Stimulated activated CD8-positive, alpha-beta memory T cell treated with anti-CD3 and anti-CD28 coated beads, Interleukin-15, amount 100 ng/mL, for 1 hour (primary cell): ENCODE measurements at regions not wholly inside any gene's neighbourhood (a gene's known extent, or its start where the extent isn't known, plus 50 kb on each side); places are given as distances from the start of the nearest gene placed in this dataset.

Experiments used
- DNase-seq: peaks from one replicate; pipeline ENCODE4 v3.0.0-alpha.2; 2020; ENCODE audit warnings: low read depth

DNA sequence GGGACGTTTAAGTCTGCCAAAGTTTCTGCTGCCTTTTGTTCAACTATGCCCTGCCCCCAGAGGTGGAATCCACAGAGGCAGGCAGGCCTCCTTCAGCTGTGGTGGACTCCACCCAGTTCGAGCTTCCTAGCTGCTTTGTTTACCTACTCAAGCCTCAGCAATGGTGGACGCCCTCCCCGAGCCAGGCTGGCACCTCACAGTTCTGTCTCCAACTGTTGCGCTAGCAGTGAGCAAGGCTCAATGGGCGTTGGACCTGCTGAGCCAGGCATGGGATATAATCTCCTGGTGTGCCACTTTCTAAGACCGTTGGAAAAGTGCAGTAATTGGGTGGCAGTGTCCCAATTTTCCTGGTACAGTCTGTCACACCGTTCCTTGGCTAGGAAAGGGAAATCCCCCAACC is 444.7 kb downstream of the FLRT2 start:
- no peak for DNase-seq

DNA sequence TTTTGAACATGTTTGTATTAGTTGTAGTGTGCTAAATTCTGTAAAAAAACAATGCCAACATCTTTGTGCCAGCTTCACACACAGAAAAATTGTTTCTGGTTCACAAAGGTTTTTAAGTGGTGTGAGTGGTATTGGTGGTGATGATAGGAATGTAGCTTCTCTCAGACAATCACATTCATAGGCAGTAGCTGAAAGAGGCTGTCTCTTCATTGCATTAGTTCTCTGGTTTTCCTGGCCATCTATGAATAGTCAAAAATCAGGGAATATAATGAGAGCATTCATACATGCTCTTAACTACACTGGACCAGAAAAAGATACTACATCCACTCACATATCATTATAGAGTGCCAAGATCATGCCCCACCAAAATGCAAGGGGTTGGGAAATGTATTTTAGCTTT is 433.5 kb downstream of the FLRT2 start:
- no peak for DNase-seq

DNA sequence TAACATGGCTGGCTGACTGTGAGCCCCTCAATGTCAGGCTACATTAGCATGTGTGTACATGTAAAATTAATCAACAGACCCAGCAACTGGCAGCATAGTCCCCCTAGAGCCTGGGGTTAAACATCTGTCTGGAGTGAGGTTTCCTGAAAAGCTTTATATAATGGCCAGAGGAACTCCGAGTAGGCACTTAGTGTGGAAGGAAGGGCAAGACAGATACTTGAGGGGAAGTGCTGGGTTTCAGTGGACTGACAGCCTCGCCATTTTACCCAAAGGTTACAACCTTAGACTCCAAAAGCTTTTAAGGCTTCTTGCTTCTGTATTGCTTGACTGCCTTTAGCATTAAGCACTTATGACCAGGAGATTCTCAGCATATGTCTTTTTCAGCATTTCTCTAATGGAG is 430.8 kb downstream of the FLRT2 start:
- DNase-seq, result no peak

DNA sequence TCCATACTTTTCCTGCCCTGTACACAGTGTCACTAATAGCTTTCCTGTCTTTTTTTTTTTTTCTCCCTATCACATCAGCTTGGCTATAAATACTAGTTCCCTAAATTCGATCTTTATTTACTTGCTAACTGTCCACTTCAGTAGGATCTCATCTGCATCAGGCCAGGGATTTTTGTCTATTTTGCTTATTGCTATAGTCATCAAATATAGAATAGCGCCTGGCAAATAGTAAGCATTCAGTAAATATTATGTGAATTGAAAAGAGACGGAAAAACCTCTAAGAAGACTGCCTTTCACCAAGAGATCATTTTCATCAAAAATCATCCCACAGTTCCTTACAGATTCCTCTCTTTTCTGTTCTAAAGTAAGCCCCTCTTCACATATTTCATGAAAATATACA is 429.1 kb downstream of the FLRT2 start:
- DNase-seq, result no peak

DNA sequence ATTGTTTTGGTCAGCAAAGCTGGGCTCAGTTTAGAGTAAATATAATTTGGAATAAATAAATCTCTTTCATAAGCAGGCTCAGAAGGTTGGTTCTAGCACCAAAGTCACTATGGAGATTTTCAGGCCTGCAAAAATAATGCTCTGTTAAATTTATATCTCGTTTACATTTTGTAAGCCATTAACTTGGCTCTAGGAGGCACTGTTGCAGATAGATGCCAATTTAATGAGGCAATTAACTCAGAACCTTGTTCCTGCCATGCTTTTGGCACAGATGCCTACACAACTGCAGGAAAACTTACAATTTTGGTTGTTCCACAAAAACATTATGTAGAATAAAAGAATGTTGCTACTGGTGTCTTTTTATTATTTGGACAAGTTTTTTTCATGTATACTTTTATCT is 428.1 kb downstream of the FLRT2 start:
- DNase-seq, result no peak

DNA sequence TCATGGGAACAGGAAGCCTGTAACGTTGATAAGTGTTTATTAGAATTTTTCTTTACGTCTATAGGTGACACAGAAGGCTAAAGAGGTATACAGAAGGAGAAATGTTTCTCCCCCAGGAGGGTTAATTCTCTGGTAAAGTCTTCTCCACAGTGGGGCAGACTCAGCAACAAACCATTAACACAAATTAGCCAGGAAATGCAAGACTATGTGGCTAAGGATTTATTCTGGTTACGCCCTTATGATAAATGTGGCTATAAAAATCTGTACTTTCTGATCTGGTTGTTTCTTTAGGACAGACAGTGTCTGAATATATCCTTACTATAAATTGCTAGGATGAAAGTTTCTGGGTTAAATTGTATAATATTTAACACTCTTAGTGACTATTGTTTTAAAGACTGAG is 423.3 kb downstream of the FLRT2 start:
- no peak for DNase-seq

DNA sequence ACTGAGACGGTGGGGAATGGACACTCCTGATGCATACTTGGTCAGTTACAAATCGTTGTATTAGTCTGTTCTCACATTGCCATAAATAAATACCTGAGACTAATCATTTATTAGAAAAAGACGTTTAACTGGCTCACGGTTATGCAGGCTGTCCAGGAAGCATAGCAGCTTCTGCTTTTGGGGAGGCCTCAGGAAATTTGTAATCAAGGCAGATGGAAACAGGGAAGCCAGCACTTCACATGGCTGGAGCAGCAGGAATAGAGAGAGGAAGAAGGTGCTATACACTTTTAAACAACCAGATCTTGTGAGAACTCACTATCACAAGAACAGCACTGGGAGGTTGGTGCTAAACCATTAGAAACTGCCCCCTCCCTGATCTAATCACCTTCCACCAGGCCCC is 418.2 kb downstream of the FLRT2 start:
- no peak for DNase-seq

DNA sequence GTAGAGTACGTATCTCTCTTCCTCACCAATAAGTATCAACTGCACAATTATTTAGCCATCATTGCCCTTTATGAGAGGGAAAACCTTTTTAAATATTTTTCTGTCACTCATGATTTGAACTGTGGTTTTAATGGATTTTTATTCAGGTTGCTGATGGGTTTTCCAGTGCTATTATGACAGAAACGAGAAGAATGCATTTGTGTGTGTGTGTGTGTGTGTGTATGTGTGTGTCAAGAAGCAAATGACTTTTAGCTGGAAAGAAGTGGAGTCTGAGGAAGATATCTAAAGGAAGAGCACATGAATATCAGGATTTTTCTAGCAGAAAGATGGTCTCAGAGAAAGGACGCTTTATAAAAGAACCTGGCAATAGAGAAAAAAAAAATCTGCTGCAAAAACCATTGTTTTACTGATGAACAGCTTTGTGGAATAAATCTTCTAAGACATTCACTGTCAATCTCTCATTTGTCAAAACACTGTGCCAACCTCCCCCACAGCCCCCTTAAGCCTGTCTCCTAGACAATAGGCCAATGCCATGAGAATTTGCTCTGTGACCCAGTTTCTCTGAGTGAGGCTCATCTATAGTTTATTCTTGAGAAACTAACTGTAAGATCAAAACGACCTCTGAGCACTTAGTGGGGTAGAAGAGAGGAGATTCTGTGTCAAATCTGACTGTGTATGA is 417.7 kb downstream of the FLRT2 start:
- no peak for DNase-seq

DNA sequence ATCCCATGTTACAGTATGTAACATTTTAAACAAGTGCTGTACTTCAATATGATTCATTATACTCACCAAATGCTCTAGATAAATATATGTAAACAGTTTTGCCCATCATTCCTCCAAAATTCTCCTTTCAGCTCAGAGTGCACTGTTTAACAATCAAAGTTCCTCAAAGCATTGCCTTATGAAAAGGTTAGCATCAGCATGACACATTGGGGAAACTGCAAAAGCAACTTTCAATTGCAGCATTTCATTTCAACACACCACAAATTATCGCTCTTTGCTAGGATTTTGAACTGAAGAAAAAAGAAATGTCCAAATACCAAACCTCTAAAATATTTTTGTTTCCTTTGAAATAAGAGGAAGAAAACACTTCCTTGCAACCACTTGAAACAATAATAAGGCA is 413.2 kb downstream of the FLRT2 start:
- no peak for DNase-seq

DNA sequence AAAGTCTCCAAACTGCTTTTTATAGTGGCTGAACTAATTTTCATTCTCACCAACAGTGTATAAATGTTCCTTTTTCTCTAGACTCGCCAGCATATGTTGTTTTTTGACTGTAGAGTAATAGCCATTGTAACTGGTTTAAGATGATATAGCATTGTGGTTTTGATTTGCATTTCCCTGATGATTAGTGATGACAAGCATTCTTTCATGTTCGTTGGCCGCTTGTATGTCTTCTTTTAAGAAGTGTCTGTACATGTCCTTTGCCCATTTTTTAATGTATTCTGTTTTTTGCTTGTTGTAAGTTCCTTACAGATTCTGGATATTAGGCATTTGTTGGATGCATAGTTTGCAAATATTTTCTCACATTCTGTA is 404.9 kb downstream of the FLRT2 start:
- no peak for DNase-seq

DNA sequence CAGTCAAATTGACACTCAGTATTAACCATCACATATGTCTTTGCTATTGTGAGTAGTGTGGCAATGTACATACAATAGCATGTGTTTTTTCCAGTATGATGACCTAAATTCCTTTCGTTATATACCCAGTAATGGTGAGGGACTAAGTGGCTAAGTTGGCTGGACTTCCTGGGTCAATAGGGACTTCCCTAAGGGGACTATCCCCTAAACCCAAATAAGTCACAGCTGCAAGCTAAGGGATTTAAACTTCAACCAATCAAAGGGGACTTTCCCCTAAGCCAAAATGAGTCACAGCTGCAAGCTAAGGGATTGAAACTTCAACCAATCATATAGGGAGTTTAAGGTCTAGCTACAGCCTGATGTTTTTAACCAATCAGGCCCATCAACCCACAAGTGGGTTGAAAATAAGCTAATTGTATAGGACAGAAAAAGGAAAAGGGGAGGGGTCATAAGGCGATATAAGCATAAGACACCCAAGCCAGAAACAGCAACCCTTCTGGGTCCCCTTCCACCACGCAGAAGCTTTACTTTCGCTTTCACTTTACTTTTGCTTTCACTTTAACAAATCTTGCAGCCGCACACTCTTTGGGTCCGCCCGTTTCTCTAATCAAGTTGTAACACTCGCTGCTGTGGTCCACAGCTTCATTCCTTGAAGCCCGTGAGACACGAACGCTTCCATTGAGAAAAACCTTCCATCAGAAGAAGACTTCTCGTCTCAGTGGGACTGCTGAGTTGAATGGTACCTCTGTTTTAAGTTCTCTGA is 404.4 kb downstream of the FLRT2 start:
- peak; percentile 16 for DNase-seq

DNA sequence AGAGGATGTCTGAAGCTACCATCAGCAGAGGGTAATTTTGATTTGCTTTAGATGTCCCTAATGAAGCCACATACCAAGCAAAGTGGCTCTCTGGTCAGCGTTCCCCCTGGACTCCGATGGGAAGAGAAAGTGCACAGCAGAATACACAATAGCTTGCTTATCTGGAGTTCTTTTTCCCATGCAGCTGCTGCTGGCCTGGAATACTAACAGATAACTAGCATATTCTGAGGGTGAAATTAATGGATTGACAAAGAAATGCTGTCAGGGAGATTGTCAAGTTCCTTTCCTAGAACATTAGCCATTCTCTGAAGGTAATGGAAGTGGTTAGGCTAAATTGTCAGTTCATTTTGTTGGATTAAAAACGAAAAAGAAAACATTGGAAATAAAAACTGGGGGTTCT is 391.3 kb downstream of the FLRT2 start:
- DNase-seq, result no peak

DNA sequence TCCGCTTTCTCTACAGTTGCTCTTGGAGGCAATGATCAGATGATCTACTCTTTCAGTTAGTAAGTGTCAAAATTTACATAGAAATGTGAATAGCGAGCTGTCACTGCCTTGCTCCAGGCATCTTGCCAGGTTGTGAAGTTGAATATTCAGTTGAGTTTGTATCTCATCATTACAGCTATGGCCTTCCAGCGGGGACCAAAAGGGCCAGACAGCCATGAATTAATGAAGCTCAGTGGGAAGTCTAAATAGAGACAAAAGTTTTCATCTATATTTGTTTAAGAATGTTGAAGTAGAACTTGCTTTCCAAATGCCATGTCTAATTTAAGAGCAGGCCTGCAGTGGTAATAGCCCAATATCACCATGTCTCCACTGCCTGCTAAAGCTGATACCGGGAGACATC is 387.8 kb downstream of the FLRT2 start:
- no peak for DNase-seq

DNA sequence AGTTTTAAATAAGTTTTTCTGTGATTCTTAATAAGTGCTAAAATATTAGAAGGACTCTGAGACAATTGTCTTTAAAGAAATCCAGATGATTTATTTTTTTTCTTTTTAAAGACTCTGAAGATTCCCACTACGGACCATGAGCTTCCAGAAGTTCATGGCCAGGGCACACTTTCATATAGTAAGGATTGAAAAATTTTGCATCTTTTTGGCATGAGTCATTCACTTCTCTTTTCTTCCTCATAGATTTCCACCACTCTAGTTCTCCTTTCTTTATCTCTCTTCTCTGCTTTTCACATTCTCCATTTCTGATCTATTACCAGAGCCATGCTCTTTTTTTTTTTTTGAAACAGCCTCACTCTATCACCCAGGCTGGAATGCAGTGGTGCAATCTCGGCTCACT is 385.8 kb downstream of the FLRT2 start:
- no peak for DNase-seq

DNA sequence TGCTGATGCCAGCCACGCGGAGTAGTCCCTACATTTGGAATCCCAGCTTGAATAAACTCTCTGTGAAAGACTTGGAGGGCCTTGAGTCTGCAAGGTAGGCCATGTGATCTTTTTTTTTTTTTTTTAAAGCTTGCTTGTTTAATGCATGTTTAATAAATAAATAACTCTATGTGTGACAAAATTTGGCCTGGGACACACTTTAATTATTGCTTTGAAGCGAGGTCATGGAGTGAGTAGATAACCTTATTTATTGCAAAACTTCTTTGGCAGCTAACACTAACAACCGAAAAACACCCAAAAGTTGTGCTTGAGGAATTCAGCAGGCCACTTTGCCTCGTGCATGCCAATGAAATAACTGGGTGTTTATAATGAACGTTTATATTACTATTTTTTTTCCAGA is 382.2 kb downstream of the FLRT2 start:
- no peak for DNase-seq

DNA sequence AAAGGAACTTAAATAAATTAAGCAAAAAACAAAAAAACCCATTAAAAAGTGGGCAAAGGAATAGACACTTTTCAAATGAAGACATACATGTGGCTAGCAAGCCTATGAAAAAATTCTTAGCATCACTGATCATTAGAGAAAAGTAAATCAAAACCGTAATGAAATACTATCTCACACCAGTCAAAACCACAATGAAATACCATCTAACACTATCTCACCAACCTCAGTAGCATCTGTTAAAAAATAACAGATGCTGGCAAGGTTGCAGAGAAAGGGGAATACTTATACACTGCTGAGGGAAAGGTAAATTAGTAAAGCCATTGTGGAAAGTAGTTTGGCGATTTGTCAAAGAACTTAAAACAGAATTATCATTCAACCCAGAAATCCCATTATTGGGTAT is 381.1 kb downstream of the FLRT2 start:
- DNase-seq, result no peak

DNA sequence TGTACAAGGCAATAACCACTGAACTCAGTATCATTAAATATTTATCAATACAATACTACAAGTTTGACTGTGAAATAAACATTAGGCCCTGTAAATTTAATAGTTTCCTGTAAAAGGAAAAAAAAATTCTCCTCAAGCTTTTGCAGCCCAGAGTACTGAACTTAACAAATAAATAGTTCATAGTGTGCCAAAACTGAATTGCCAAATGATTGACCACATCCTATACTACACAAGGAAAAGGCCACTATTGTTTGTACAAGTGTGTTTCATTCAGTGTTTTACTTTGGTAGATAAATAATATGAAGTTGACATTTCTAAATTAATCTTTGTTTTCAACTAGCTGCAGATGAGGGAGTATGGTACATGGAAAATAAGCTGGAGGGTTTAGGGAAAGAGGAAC is 379.6 kb downstream of the FLRT2 start:
- DNase-seq, result no peak

DNA sequence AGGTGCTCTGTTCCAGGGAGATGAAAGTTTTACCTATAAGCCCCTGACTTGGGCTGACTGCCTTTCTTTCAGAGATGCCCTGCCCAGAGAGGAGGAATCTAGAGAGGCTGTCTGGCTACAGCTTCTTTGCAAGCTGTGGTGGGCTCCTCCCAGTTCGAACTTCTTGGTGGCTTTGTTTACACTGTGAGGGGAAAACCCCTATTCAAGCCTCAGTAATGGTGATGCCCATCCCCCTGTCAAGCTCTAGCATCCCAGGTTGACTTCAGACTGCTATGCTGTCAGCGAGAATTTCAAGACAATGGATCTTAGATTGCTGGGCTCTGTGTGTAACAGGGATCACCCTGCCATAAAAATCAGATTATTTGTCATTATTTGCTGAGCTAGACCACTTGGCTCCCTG is 377.6 kb downstream of the FLRT2 start:
- no peak for DNase-seq

DNA sequence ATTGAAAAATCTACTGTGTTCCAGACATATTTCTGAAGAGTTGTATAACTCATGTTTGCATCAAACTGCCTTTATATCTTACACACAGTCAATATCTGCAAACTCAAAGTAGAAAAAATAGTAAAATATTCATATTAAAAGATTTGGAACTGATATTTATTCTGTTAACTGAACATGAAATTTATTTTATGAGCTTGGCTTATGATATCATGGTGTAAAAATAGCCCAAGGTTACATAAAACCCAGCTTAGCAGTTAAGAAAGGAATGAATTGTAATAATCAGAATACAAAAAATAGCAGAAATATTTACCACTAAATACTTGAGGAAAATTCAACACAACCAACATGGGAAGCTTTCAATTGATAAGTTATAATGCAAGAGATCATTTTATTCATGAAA is 367.9 kb downstream of the FLRT2 start:
- no peak for DNase-seq

DNA sequence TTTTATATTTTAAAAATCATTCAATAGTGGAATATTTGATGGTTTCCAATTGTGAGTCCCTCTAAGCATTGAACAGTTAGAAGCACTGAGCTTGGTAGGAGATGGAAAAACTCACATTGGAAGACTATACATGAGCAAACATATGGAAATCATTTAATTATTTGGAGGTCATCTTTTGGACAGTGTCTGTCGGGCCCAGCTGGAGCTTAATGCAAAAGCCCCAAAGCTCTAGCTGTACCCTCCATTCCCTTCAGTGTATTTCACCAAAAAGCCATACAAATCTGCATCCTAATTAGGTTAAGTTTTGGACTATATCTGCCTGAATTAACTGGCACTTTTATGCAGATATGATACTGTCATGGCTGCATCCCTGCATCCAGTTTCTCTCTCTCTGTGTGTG is 365.7 kb downstream of the FLRT2 start:
- no peak for DNase-seq

DNA sequence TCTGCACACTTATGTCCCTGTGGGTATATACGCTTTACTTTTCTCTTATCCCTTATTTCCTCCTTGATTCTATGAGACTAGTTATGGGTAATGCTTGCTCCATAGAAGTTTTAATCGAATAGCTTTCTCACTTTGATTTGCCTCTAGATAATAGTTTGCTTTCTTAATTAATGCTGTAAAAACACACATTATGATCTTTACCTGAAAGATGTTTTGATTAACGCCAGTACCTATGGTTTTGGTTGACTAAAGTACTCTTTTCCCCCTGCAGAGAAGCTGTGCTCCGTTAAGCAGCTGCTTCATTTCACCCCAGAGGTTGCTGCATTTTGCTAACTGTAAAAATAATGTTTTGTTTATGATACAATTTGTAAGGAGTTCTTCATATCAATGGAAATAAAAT is 362.3 kb downstream of the FLRT2 start:
- no peak for DNase-seq

DNA sequence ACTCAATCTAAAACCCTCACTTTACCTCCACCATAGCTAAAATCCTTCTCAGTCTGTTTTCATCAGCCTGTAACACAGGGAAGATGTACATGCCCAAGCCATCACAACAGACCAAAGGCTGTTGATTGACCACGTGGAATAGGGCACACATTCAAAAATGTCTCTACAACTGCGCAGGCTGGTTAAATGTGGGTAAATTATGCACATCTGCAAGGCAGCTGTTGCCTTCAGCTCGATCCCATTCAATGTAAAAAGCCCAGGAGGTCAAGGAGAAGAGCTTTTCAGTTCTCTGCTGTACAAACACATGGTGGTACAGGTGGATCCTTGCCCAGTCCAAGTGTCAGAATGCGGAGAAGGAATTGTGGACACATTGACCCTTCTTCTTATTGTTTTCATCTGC is 354.0 kb downstream of the FLRT2 start:
- no peak for DNase-seq

DNA sequence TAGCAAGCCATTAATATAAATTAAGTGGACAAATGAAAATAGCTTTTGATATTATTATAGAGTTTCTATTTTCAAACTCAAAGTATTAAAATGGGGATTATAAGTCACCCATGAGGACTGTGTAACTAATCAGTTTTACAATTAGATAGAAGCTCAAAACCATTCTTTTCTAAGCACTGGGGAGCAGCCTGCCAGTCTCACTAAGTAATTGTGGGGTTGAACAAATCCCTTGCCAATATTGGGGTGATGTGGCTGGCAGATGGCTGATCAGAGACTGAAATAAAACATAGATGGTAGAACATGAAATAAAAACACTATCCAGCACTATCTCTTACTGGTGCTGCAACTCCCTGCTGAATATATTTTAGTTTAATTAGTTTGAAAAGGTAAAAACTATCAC is 353.2 kb downstream of the FLRT2 start:
- DNase-seq, result no peak

DNA sequence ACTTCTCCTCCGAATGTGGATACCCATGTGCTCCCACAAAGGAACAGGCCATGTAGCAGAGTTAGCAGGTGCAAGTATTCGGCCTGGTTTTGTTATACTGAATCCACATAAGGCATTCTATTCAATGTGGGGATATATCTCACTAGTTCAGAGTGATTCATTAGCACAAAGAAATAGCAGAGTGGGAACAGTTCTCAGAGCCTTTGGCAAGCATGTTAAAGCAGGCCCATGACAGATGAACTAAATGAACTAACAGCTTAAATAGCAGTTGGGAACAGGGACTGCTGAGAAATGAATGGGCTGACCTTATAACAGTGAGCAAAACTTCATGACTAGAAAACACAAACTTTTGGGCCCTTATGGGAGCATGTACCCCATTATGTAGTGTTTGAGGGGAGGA is 352.0 kb downstream of the FLRT2 start:
- no peak for DNase-seq
